Epithelial cell of proximal tubule (primary cell): ENCODE measurements at regions not wholly inside any gene's neighbourhood (a gene's known extent, or its start where the extent isn't known, plus 50 kb on each side); places are given as distances from the start of the nearest gene placed in this dataset.
"Not testable (repeated sequence)": the region's sequence is repeated elsewhere in the genome, so short reads cannot be mapped to it uniquely, and the experiment has no call there.

Experiments
- DNase-seq: peaks from one replicate; pipeline ENCODE4 v3.0.0-alpha.2; 2011; ENCODE audit warnings: low read depth
- H3K4me3 ChIP-seq: 2 replicates; pipeline ENCODE4 v1.5.1; 2011; ENCODE audit warnings: low read depth, mild to moderate bottlenecking, low read length
- CTCF ChIP-seq: conservative IDR thresholded peaks from 2 replicates; pipeline ENCODE4 v1.5.1; 2012; ENCODE audit warnings: low read depth, mild to moderate bottlenecking, low read length

- H3K4me3 ChIP-seq = no peak overlapping the region
- no peak for TF ChIP-seq CTCF
- no peak for DNase-seq
Observed at GRCh38 chr17:70320673-70321345, 151.5 kb downstream of the KCNJ2 start.

- no peak for TF ChIP-seq CTCF
- no peak overlapping the region for H3K4me3 ChIP-seq
Observed at GRCh38 chr17:70321352-70321751, 152.0 kb downstream of the KCNJ2 start.

GRCh38 chr17:70323269-70323668, 153.9 kb downstream of the KCNJ2 start:
- TF ChIP-seq CTCF = no peak
- H3K4me3 ChIP-seq = no peak overlapping the region
- no peak for DNase-seq

More at GRCh38 chr17:70321352-70321751, 152.0 kb downstream of the KCNJ2 start:
- DNase-seq = no peak

GRCh38 chr17:70324031-70324430, 154.7 kb downstream of the KCNJ2 start:
- TF ChIP-seq CTCF = no peak
- H3K4me3 ChIP-seq = no peak overlapping the region
- no peak for DNase-seq

- no peak for TF ChIP-seq CTCF
- H3K4me3 ChIP-seq = no peak overlapping the region
- no peak for DNase-seq
Observed at GRCh38 chr17:70327279-70327678, 157.9 kb downstream of the KCNJ2 start.

GRCh38 chr17:70327723-70328122, 158.4 kb downstream of the KCNJ2 start:
- no peak for DNase-seq
- H3K4me3 ChIP-seq = no peak overlapping the region
- no peak for TF ChIP-seq CTCF

GRCh38 chr17:70329721-70330120, 160.4 kb downstream of the KCNJ2 start:
- no peak for TF ChIP-seq CTCF

GRCh38 chr17:70331066-70331465, 161.7 kb downstream of the KCNJ2 start:
- H3K4me3 ChIP-seq, DNase-seq: not testable (repeated sequence)

More at GRCh38 chr17:70329721-70330120, 160.4 kb downstream of the KCNJ2 start:
- no peak overlapping the region for H3K4me3 ChIP-seq
- DNase-seq = no peak
